ENCODE measurements at regions not wholly inside any gene's neighbourhood (a gene's known extent, or its start where the extent isn't known, plus 50 kb on each side); places are given as distances from the start of the nearest gene placed in this dataset.

- no peak for FAIRE-seq
Measured at GRCh38 chr10:89887830-89888229, 186.4 kb downstream of the KIF20B start.

GRCh38 chr10:89888321-89889070 is 187.1 kb downstream of the KIF20B start:
- FAIRE-seq = no peak

GRCh38 chr10:89889606-89890005 is 188.2 kb downstream of the KIF20B start:
- no peak for FAIRE-seq

GRCh38 chr10:89891006-89891535 is 189.7 kb downstream of the KIF20B start:
- no peak for FAIRE-seq

- FAIRE-seq = no peak
Measured at GRCh38 chr10:89894051-89894450, 192.7 kb downstream of the KIF20B start.

- FAIRE-seq = no peak
Measured at GRCh38 chr10:89900554-89900953, 199.2 kb downstream of the KIF20B start.

GRCh38 chr10:89901895-89902294 is 200.5 kb downstream of the KIF20B start:
- FAIRE-seq = no peak

- FAIRE-seq = no peak
Measured at GRCh38 chr10:89904755-89905154, 203.4 kb downstream of the KIF20B start.

- no peak for FAIRE-seq
Measured at GRCh38 chr10:89909752-89910151, 208.4 kb downstream of the KIF20B start.

- no peak for FAIRE-seq
Measured at GRCh38 chr10:89915021-89915420, 213.6 kb downstream of the KIF20B start.

GRCh38 chr10:89915968-89916367 is 214.6 kb downstream of the KIF20B start:
- FAIRE-seq = no peak

- FAIRE-seq = no peak
Measured at GRCh38 chr10:89916468-89917215, 215.3 kb downstream of the KIF20B start.

GRCh38 chr10:89921403-89921802 is 220.0 kb downstream of the KIF20B start:
- no peak for FAIRE-seq

- no peak for FAIRE-seq
Measured at GRCh38 chr10:89923661-89924060, 222.3 kb downstream of the KIF20B start.

- no peak for FAIRE-seq
Measured at GRCh38 chr10:89924261-89924660, 222.9 kb downstream of the KIF20B start.

- no peak for FAIRE-seq
Measured at GRCh38 chr10:89926736-89927135, 225.3 kb downstream of the KIF20B start.

GRCh38 chr10:89929282-89930026 is 228.1 kb downstream of the KIF20B start:
- FAIRE-seq = no peak

- FAIRE-seq = no peak
Measured at GRCh38 chr10:89937494-89937893, 236.1 kb downstream of the KIF20B start.

- no peak for FAIRE-seq
Measured at GRCh38 chr10:89940076-89940475, 238.7 kb downstream of the KIF20B start.

GRCh38 chr10:89942217-89942616 is 240.8 kb downstream of the KIF20B start:
- FAIRE-seq = no peak

- no peak for FAIRE-seq
Measured at GRCh38 chr10:89944138-89944537, 242.7 kb downstream of the KIF20B start.

- FAIRE-seq = no peak
Measured at GRCh38 chr10:89946106-89946505, 244.7 kb downstream of the KIF20B start.

GRCh38 chr10:89949496-89949895 is 248.1 kb downstream of the KIF20B start:
- no peak for FAIRE-seq
